ENCODE measurements at regions not wholly inside any gene's neighbourhood (a gene's known extent, or its start where the extent isn't known, plus 50 kb on each side); places are given as distances from the start of the nearest gene placed in this dataset.

DNA sequence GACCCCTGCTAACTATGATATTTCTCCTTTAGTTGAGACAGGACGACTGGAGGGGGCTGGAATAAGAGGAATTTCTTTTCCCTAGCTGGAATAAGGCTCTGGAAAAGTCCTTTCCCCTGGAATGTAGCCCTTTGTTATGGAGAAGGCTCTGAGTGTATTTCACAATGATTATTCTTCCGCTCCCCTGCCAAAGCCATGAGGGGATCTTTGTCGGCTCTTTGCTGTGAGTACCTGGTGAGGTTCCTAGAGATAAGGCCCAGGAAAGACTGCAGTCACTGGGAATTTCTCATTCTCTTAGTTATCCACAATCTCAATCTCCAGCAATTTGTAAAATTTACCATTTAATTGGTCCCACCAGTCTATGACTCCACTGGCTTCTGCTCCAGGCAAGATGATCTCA is 340.2 kb upstream of the HNRNPA3 start:
- no peak overlapping the region for H3K14ac ChIP-seq (ENCODE audit: low read length in 2 of 2)
- H3K18ac ChIP-seq (ENCODE audit: low read depth in 1 of 2, low read length in 2 of 2), result no peak overlapping the region
- H4K8ac ChIP-seq (ENCODE audit: low read length), result no peak overlapping the region
- H3K9me3 ChIP-seq (ENCODE audit: control insufficient read depth, low read length), result peaks cover 17% of the 10 kb centered on the region
- no peaks in the 10 kb centered on the region for H3K36me3 ChIP-seq (ENCODE audit: control insufficient read depth in 1 of 2, insufficient read depth in 2 of 2, low read depth in 1 of 2, low read length in 2 of 2)
- no peak for DNase-seq
- no peak overlapping the region for H2BK120ac ChIP-seq (ENCODE audit: low read depth, low read length)
- no peak overlapping the region for H2BK12ac ChIP-seq (ENCODE audit: low read length in 2 of 2)
- no peak overlapping the region for H2BK15ac ChIP-seq (ENCODE audit: low read depth, poor library complexity, severe bottlenecking)
- H3K27ac ChIP-seq (ENCODE audit: low read length, poor library complexity, severe bottlenecking), result no peak overlapping the region
- H3K4me2 ChIP-seq (ENCODE audit: low read length, poor library complexity, severe bottlenecking), result no peak overlapping the region
- no peaks in the 10 kb centered on the region for H3K79me1 ChIP-seq (replicated peaks; ENCODE audit: low read length, poor library complexity, severe bottlenecking)
- no peak overlapping the region for H3K4ac ChIP-seq (ENCODE audit: low read depth in 1 of 2, low read length in 2 of 2)
- H3K23ac ChIP-seq (ENCODE audit: low read length in 2 of 2), result no peak overlapping the region
- H3K9ac ChIP-seq (ENCODE audit: low read length), result no peak overlapping the region
- H3K4me3 ChIP-seq (ENCODE audit: insufficient read depth in 1 of 2, low read depth in 1 of 2, low read length in 2 of 2), result no peak overlapping the region
- 69% methylated on average over 3 of the region's 3 CpGs for WGBS
- H3K4me1 ChIP-seq (ENCODE audit: control insufficient read depth, insufficient read depth, low read depth, low read length), result no peaks in the 10 kb centered on the region
- no peaks in the 10 kb centered on the region for H3K27me3 ChIP-seq (ENCODE audit: control insufficient read depth in 1 of 2, insufficient read depth in 1 of 2, low read length in 2 of 2)
- H4K91ac ChIP-seq (ENCODE audit: low read length), result no peak overlapping the region
- no peak overlapping the region for H2AK5ac ChIP-seq (ENCODE audit: low read length, severe bottlenecking)
- no peak overlapping the region for H2BK5ac ChIP-seq (ENCODE audit: low read depth, low read length, poor library complexity, severe bottlenecking)
- H2AFZ ChIP-seq (ENCODE audit: low read depth, low read length), result no peak overlapping the region

DNA sequence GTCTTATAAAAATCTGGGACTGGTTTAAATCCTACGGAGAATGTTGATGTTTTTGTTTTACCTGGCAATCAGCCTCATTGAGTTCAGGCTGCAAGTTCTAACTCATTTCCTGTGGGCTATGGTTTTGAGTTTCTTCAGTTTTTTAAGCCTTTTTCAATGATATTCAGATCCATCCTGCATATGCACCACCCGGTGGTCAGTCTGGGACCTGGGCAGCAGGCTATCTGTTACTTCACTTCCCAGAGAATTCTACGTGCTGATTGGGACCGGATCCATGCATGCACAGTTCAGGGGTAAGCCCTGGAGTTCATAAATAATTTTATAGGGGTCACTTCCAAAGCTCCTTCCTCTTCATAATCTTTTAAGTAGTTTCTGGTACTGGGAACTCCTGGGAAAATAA is 339.2 kb upstream of the HNRNPA3 start:
- no peaks in the 10 kb centered on the region for H3K4me1 ChIP-seq (ENCODE audit: control insufficient read depth, insufficient read depth, low read depth, low read length)
- no peaks in the 10 kb centered on the region for H3K36me3 ChIP-seq (ENCODE audit: control insufficient read depth in 1 of 2, insufficient read depth in 2 of 2, low read depth in 1 of 2, low read length in 2 of 2)
- no peak overlapping the region for H2AFZ ChIP-seq (ENCODE audit: low read depth, low read length)
- no peaks in the 10 kb centered on the region for H3K79me1 ChIP-seq (replicated peaks; ENCODE audit: low read length, poor library complexity, severe bottlenecking)
- H3K9ac ChIP-seq (ENCODE audit: low read length), result no peak overlapping the region
- no peak overlapping the region for H3K23ac ChIP-seq (ENCODE audit: low read length in 2 of 2)
- H2AK5ac ChIP-seq (ENCODE audit: low read length, severe bottlenecking), result no peak overlapping the region
- no peaks in the 10 kb centered on the region for H3K27me3 ChIP-seq (ENCODE audit: control insufficient read depth in 1 of 2, insufficient read depth in 1 of 2, low read length in 2 of 2)
- no peak overlapping the region for H3K4me2 ChIP-seq (ENCODE audit: low read length, poor library complexity, severe bottlenecking)
- no peak overlapping the region for H3K4ac ChIP-seq (ENCODE audit: low read depth in 1 of 2, low read length in 2 of 2)
- no peak for DNase-seq
- 49% methylated on average over 4 of the region's 4 CpGs for WGBS
- no peak overlapping the region for H2BK15ac ChIP-seq (ENCODE audit: low read depth, poor library complexity, severe bottlenecking)
- no peak overlapping the region for H3K4me3 ChIP-seq (ENCODE audit: insufficient read depth in 1 of 2, low read depth in 1 of 2, low read length in 2 of 2)
- H2BK12ac ChIP-seq (ENCODE audit: low read length in 2 of 2), result no peak overlapping the region
- no peak overlapping the region for H3K18ac ChIP-seq (ENCODE audit: low read depth in 1 of 2, low read length in 2 of 2)
- H4K8ac ChIP-seq (ENCODE audit: low read length), result no peak overlapping the region
- H3K27ac ChIP-seq (ENCODE audit: low read length, poor library complexity, severe bottlenecking), result no peak overlapping the region
- H2BK5ac ChIP-seq (ENCODE audit: low read depth, low read length, poor library complexity, severe bottlenecking), result no peak overlapping the region
- no peak overlapping the region for H4K91ac ChIP-seq (ENCODE audit: low read length)
- peaks cover 17% of the 10 kb centered on the region for H3K9me3 ChIP-seq (ENCODE audit: control insufficient read depth, low read length)
- no peak overlapping the region for H2BK120ac ChIP-seq (ENCODE audit: low read depth, low read length)
- no peak overlapping the region for H3K14ac ChIP-seq (ENCODE audit: low read length in 2 of 2)

DNA sequence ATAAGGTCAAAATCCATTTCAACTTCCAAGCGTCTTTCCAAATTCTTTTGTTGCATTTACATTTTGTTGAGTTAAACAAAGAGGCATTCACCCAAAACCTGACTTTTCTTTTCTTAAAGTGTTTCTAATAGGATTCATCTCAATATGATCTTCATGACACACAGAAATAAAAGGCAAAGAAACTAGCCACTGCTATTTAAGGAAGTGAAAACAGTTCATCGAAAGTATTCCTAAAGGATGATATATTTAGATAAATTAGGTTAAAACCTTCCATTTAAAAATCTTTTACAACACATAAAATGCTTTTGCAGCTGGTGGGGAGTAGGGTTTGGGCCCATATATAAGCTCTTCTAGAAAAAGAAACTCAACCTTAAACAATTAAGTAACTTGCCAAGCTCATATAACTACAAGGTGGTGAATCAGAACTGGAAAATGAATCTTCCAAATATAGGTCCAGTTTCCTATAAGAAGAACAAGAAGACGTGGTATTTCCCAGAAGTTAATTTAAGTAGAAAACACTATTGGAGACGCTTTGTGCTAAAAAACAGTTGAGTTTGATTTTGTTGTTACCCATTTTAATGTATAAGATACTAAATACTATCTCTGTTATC is 336.0 kb upstream of the HNRNPA3 start:
- H2AK5ac ChIP-seq (ENCODE audit: low read length, severe bottlenecking), result no peak overlapping the region
- no peak overlapping the region for H3K23ac ChIP-seq (ENCODE audit: low read length in 2 of 2)
- H3K27me3 ChIP-seq (ENCODE audit: control insufficient read depth in 1 of 2, insufficient read depth in 1 of 2, low read length in 2 of 2), result no peaks in the 10 kb centered on the region
- no peak overlapping the region for H4K91ac ChIP-seq (ENCODE audit: low read length)
- no peak overlapping the region for H2BK12ac ChIP-seq (ENCODE audit: low read length in 2 of 2)
- no CpG with 5 or more reads among the region's 4 CpGs for WGBS
- H3K4me1 ChIP-seq (ENCODE audit: control insufficient read depth, insufficient read depth, low read depth, low read length), result no peaks in the 10 kb centered on the region
- no peak overlapping the region for H2AFZ ChIP-seq (ENCODE audit: low read depth, low read length)
- H3K9ac ChIP-seq (ENCODE audit: low read length), result no peak overlapping the region
- H3K9me3 ChIP-seq (ENCODE audit: control insufficient read depth, low read length), result peaks cover 3% of the 10 kb centered on the region
- H4K8ac ChIP-seq (ENCODE audit: low read length), result no peak overlapping the region
- H3K14ac ChIP-seq (ENCODE audit: low read length in 2 of 2), result no peak overlapping the region
- no peak overlapping the region for H3K4me3 ChIP-seq (ENCODE audit: insufficient read depth in 1 of 2, low read depth in 1 of 2, low read length in 2 of 2)
- H3K18ac ChIP-seq (ENCODE audit: low read depth in 1 of 2, low read length in 2 of 2), result no peak overlapping the region
- H3K36me3 ChIP-seq (ENCODE audit: control insufficient read depth in 1 of 2, insufficient read depth in 2 of 2, low read depth in 1 of 2, low read length in 2 of 2), result no peaks in the 10 kb centered on the region
- no peak for DNase-seq
- H2BK15ac ChIP-seq (ENCODE audit: low read depth, poor library complexity, severe bottlenecking), result no peak overlapping the region
- no peak overlapping the region for H3K4me2 ChIP-seq (ENCODE audit: low read length, poor library complexity, severe bottlenecking)
- no peak overlapping the region for H2BK5ac ChIP-seq (ENCODE audit: low read depth, low read length, poor library complexity, severe bottlenecking)
- no peak overlapping the region for H3K27ac ChIP-seq (ENCODE audit: low read length, poor library complexity, severe bottlenecking)
- no peaks in the 10 kb centered on the region for H3K79me1 ChIP-seq (replicated peaks; ENCODE audit: low read length, poor library complexity, severe bottlenecking)
- H3K4ac ChIP-seq (ENCODE audit: low read depth in 1 of 2, low read length in 2 of 2), result no peak overlapping the region
- no peak overlapping the region for H2BK120ac ChIP-seq (ENCODE audit: low read depth, low read length)

DNA sequence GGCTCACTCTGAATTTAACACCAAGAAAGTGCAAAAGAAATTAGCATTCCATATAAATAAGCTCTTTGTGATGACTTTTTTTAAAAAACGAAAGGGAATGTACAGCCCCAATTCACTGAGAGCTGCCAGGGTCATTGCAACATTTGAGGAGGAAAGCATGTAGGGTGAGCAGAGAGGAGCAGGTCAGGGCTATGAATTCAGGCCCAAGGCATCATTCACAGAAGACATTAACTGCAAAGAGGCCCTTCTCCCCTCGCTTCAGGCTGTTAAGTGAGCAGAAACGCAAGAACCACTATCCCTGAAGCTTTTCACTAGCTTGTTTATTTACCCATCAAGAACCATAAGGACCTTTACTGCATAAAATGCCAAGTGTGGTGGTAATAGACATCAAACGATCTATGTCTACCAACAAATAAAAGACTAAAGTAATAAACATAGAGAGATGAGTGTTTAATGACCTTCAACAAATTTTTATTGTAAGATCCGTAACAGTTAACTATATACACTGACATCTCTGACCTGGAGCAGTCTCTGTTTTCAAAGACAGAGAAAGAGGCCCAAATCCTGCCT is 333.1 kb upstream of the HNRNPA3 start:
- H3K4me1 ChIP-seq (ENCODE audit: control insufficient read depth, insufficient read depth, low read depth, low read length), result no peaks in the 10 kb centered on the region
- H3K36me3 ChIP-seq (ENCODE audit: control insufficient read depth in 1 of 2, insufficient read depth in 2 of 2, low read depth in 1 of 2, low read length in 2 of 2), result no peaks in the 10 kb centered on the region
- 18% methylated on average over 3 of the region's 5 CpGs for WGBS
- no peak overlapping the region for H4K91ac ChIP-seq (ENCODE audit: low read length)
- H3K4ac ChIP-seq (ENCODE audit: low read depth in 1 of 2, low read length in 2 of 2), result no peak overlapping the region
- no peak overlapping the region for H2BK12ac ChIP-seq (ENCODE audit: low read length in 2 of 2)
- H3K79me1 ChIP-seq (replicated peaks; ENCODE audit: low read length, poor library complexity, severe bottlenecking), result no peaks in the 10 kb centered on the region
- no peak overlapping the region for H3K4me2 ChIP-seq (ENCODE audit: low read length, poor library complexity, severe bottlenecking)
- H2AK5ac ChIP-seq (ENCODE audit: low read length, severe bottlenecking), result no peak overlapping the region
- no peak overlapping the region for H2BK5ac ChIP-seq (ENCODE audit: low read depth, low read length, poor library complexity, severe bottlenecking)
- H3K27me3 ChIP-seq (ENCODE audit: control insufficient read depth in 1 of 2, insufficient read depth in 1 of 2, low read length in 2 of 2), result no peaks in the 10 kb centered on the region
- no peak for DNase-seq
- H2AFZ ChIP-seq (ENCODE audit: low read depth, low read length), result no peak overlapping the region
- H3K9me3 ChIP-seq (ENCODE audit: control insufficient read depth, low read length), result no peaks in the 10 kb centered on the region
- H3K23ac ChIP-seq (ENCODE audit: low read length in 2 of 2), result no peak overlapping the region
- H2BK15ac ChIP-seq (ENCODE audit: low read depth, poor library complexity, severe bottlenecking), result no peak overlapping the region
- H3K4me3 ChIP-seq (ENCODE audit: insufficient read depth in 1 of 2, low read depth in 1 of 2, low read length in 2 of 2), result no peak overlapping the region
- no peak overlapping the region for H3K27ac ChIP-seq (ENCODE audit: low read length, poor library complexity, severe bottlenecking)
- no peak overlapping the region for H3K14ac ChIP-seq (ENCODE audit: low read length in 2 of 2)
- no peak overlapping the region for H3K18ac ChIP-seq (ENCODE audit: low read depth in 1 of 2, low read length in 2 of 2)
- H4K8ac ChIP-seq (ENCODE audit: low read length), result no peak overlapping the region
- no peak overlapping the region for H2BK120ac ChIP-seq (ENCODE audit: low read depth, low read length)
- H3K9ac ChIP-seq (ENCODE audit: low read length), result no peak overlapping the region
